GM18951 (cell line): ENCODE measurements at regions not wholly inside any gene's neighbourhood (a gene's known extent, or its start where the extent isn't known, plus 50 kb on each side); places are given as distances from the start of the nearest gene placed in this dataset.
"Not testable (repeated sequence)": the region's sequence is repeated elsewhere in the genome, so short reads cannot be mapped to it uniquely, and the experiment has no call there.

Experiments
- POLR2A ChIP-seq: IDR thresholded peaks from 4 replicates; pipeline ENCODE4 v1.6.1; 2011; ENCODE audit warnings: mild to moderate bottlenecking; ENCODE audit not compliant: insufficient read length, insufficient read depth; ENCODE audit errors: extremely low read depth
- in situ Hi-C: fragments of 300-500 bp; cut with MboI; formaldehyde crosslinking; loops from one replicate; pipeline ENCODE4 v1.12.0; 2022; ENCODE audit warnings: low sequenced_read_pairs, mixed read lengths, inconsistent platforms; ENCODE audit not compliant: unreplicated experiment

DNA sequence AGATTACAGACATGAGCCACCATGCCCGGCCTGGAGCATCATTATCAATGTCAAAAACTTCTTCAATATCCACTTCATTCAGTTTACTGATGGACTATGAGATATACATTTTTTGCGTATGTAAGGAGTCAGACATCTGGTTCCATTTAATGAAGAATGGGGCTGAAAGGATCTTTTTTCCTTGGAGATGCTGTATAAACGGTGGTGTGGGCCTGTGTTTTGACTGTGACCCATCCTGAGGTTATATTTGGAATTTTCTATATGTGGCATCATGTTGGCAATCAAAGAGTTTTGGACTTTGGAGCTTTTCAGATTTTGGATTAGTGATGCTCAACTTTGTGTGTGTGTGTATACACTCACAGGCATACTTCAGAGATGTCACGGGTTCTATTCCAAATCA lies 85.7 kb upstream of the FBXL17 start:
- in situ Hi-C loops: no loop called here
- no peak for TF ChIP-seq POLR2A

- in situ Hi-C loops: no loop called here
These were observed 79.9 kb upstream of the FBXL17 start for GRCh38 chr5:108461628-108462367.

GRCh38 chr5:108459769-108460168 lies 77.9 kb upstream of the FBXL17 start:
- TF ChIP-seq POLR2A: no peak
- in situ Hi-C loops: no loop called here

More at GRCh38 chr5:108461628-108462367, 79.9 kb upstream of the FBXL17 start:
- TF ChIP-seq POLR2A: no peak

- in situ Hi-C loops: no loop called here
- TF ChIP-seq POLR2A: no peak
These were observed 69.4 kb upstream of the FBXL17 start for GRCh38 chr5:108451269-108451668.

- in situ Hi-C loops: not testable (repeated sequence)
These were observed 62.2 kb upstream of the FBXL17 start for GRCh38 chr5:108444130-108444529.

- in situ Hi-C loops: not testable (repeated sequence)
These were observed 60.3 kb upstream of the FBXL17 start for GRCh38 chr5:108442063-108442651.

DNA sequence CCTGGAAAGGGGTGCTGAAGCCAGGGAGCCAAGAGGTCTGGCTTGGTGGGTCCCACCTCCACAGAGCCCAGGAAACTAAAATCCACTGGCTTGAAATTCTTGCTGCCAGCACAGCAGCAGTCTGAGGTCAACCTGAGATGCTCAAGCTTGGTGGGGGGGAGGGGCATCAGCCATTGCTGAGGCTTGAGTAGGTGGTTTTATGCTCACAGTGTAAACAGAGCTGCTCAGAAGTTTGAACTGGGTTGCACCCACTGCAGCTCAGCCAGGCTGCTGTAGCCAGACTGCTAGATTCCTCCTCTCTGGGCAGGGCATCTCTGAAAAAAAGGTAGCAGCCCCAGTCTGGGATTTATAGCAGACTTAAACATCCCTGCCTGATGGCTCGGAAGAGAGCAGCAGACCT lies 55.5 kb upstream of the FBXL17 start:
- TF ChIP-seq POLR2A: no peak
- in situ Hi-C loops: no loop called here

DNA sequence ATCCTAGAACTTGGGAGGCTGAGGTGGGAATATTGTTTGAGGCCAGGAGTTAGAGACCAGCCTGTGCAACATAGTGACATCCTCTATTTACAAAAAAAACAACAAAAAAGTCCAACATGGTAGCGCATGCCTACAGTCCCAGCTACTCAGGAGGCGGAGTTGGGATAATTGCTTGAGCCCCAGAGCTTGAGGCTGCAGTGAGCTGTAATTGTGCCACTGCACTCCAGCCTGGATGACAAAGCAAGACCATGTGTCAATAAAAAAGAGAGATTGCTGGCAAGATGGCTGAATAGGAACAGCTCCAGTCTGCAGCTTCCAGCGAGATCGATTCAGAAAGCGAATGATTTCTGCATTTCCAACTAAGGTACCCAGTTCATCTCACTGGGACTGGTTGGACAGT lies 54.8 kb upstream of the FBXL17 start:
- TF ChIP-seq POLR2A: no peak
- in situ Hi-C loops: no loop called here

GRCh38 chr5:108433600-108433999 lies 51.7 kb upstream of the FBXL17 start:
- in situ Hi-C loops: no loop called here
- no peak for TF ChIP-seq POLR2A

GRCh38 chr5:108432024-108432423 lies 50.1 kb upstream of the FBXL17 start:
- no peak for TF ChIP-seq POLR2A
- in situ Hi-C loops: no loop called here
